Lower leg skin (tissue), 4 donors: ENCODE measurements at regions not wholly inside any gene's neighbourhood (a gene's known extent, or its start where the extent isn't known, plus 50 kb on each side); places are given as distances from the start of the nearest gene placed in this dataset.

ENCODE experiments used
- DNase-seq, 2 donors: peaks; one replicate each; pipeline ENCODE4 v3.0.0-alpha.2; 2019; ENCODE audit warnings: low spot score in 2 of 2
- H3K4me3 ChIP-seq: fragments of 200-600 bp; sonication (generic); 2 replicates; pipeline ENCODE4 v1.5.1; 2017; ENCODE audit warnings: mild to moderate bottlenecking, low read depth; ENCODE audit not compliant: poor library complexity, severe bottlenecking
- POLR2A ChIP-seq, 2 donors: fragments of 450-650 bp; IDR thresholded peaks; one replicate each; pipeline ENCODE4 v1.6.1; 2016 to 2017; ENCODE audit warnings: antibody characterized with exemption in 2 of 2, mild to moderate bottlenecking in 1 of 2, moderate library complexity in 1 of 2
- WGBS, 2 donors: methylation state at CpG; one replicate each; pipeline ENCODE4 v1.1.5; 2018; 5-methylcytosine and 5-hydroxymethylcytosine counted together
- intact Hi-C: fragments of 100-400 bp; cut with DNase I; formaldehyde crosslinking; loops from one replicate; pipeline ENCODE4 v1.15.0; 2023; ENCODE audit warnings: low total_unique reads
- TF ChIP-seq, protein P1 (sequence below), 3 donors: fragments of 450-650 bp; IDR thresholded peaks; one replicate each; pipeline ENCODE4 v1.5.1; 2016; ENCODE audit warnings: antibody characterized with exemption in 3 of 3, mild to moderate bottlenecking in 3 of 3, moderate library complexity in 2 of 3

DNA sequence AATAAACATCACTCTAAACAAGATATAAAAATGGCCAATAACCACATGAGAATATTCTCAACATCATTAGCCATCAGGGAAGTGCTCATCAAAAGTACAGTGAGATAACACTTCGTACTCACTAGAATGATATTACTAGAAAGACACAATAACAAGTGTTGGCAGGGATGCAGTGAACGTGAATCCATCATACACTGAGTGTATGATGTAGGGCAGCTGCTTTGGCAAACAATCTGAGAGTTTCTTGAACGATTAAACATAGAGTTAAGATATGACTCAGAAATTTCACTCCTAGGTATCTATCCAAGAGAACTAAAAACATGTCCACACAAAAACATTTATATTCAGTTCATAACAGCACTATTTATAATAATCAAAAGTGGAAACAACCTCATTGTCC, 368.9 kb downstream of the PID1 start:
- DNase-seq, result no peak
- WGBS, 2 donors, result 54 to 65% methylated on average over 3 of the region's 3 CpGs
- intact Hi-C loops, result no loop called here
- no peak overlapping the region for H3K4me3 ChIP-seq
- TF ChIP-seq, protein P1, sequence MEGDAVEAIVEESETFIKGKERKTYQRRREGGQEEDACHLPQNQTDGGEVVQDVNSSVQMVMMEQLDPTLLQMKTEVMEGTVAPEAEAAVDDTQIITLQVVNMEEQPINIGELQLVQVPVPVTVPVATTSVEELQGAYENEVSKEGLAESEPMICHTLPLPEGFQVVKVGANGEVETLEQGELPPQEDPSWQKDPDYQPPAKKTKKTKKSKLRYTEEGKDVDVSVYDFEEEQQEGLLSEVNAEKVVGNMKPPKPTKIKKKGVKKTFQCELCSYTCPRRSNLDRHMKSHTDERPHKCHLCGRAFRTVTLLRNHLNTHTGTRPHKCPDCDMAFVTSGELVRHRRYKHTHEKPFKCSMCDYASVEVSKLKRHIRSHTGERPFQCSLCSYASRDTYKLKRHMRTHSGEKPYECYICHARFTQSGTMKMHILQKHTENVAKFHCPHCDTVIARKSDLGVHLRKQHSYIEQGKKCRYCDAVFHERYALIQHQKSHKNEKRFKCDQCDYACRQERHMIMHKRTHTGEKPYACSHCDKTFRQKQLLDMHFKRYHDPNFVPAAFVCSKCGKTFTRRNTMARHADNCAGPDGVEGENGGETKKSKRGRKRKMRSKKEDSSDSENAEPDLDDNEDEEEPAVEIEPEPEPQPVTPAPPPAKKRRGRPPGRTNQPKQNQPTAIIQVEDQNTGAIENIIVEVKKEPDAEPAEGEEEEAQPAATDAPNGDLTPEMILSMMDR (IDR thresholded peaks at IDR 0.05), result no peak
- no peak for TF ChIP-seq POLR2A (IDR thresholded peaks at IDR 0.05)

DNA sequence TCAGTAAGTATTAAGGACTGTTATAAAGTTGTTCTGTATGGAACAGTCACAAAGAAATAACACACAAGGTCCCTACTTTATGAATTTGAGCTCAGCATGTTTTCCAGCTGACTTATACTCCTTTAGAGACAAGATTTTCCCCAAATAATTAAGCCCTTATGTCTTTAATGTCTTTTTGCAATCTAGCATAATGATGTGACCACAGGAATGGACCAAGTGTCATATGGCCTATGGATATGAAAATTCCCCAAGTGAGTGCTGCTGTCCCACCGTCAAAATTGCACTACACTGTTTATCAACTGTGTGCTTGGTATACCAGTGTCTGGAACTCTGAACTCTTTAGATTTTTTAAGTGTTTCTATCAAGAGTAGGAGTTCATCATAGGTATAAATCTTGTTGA, 369.6 kb downstream of the PID1 start:
- intact Hi-C loops, result no loop called here
- no peak overlapping the region for H3K4me3 ChIP-seq
- TF ChIP-seq POLR2A (IDR thresholded peaks at IDR 0.05), result no peak
- TF ChIP-seq, protein P1 (IDR thresholded peaks at IDR 0.05), result no peak
- no peak for DNase-seq
- 74 to 83% methylated on average over 1 of the region's 1 CpG for WGBS, 2 donors

DNA sequence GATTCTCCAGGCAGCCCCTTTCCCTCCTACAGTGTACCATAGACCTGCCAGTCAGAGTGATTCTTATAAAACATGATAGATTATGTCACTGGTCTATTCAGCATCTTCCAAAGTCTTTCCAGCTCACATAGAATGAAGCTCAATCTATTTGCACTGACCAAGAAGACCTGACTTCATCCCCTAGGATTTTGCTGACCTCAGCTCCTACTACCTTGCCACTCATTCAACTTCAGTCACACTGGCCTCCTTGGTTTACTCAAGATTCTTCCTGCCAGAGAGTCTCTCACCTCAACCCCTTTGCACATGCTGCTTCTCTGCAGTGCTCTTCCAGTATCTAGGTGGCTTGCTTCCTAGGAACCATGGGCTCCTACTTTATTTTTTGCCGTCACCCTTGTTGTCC, 392.9 kb downstream of the PID1 start:
- DNase-seq, result no peak
- intact Hi-C loops, result no loop called here
- H3K4me3 ChIP-seq, result no peak overlapping the region
- WGBS, 2 donors, result 64 to 68% methylated on average over 1 of the region's 1 CpG
- TF ChIP-seq, protein P1 (IDR thresholded peaks at IDR 0.05), result no peak
- no peak for TF ChIP-seq POLR2A (IDR thresholded peaks at IDR 0.05)

DNA sequence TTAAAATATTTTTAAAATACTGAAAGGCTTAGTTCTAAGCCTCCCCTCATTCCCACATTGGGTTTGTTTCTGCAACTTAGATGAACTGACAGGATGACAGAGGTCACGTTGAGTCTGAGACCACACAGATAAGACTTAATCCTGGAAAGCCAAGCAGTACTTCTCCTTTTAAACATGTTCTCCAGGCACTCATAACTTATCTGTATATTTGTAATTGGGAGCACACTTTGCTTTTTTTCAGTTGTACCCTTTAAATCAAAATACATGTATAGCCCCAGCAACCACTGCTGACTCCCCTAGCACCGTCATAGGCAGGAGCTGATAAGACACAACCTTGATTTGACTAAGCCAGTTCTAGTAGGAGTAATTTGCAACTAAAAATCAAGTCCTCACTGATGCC, 394.8 kb downstream of the PID1 start:
- WGBS, 2 donors, result 76 to 83% methylated on average over 2 of the region's 2 CpGs
- TF ChIP-seq, protein P1 (IDR thresholded peaks at IDR 0.05), result no peak
- no peak for TF ChIP-seq POLR2A (IDR thresholded peaks at IDR 0.05)
- intact Hi-C loops, result no loop called here
- no peak for DNase-seq
- no peak overlapping the region for H3K4me3 ChIP-seq

DNA sequence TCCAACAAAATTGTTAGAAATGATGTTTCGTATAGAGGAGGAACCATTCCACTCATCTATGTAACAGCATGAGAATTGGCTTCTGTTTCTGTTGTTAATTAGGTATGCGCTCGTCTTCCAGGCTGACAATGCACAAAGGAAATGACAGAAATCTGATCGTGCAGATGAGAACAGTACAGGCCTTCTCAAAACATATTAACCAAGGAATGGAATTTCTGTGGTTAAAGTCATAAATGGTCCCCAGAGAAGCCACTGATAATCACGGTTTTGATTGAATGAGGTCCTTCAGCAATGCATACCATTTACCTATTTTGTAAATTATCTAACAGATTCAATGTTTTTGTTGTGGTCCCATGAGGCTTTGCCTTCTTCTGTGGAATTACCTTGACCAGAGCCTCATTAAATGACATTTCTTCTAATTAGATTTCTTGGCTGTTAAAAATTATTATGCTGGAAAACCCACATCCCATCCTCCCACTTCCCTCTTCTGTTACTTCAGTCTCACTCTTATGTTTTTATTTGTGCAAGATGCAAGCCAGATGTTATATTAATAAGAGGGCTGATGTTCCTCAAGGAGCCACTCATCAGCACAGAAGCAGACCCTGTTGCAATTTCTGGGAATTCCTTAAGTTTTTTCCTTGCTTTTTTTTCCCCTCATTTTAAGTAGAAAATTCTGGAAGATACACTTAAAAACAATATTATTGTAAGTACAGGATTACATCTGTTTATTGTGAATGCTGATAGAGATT, 395.8 kb downstream of the PID1 start:
- DNase-seq, result no peak
- WGBS, 2 donors, result 59 to 61% methylated on average over 5 of the region's 5 CpGs
- TF ChIP-seq, protein P1 (IDR thresholded peaks at IDR 0.05), result no peak
- TF ChIP-seq POLR2A (IDR thresholded peaks at IDR 0.05), result no peak
- no peak overlapping the region for H3K4me3 ChIP-seq
- intact Hi-C loops, result no loop called here

DNA sequence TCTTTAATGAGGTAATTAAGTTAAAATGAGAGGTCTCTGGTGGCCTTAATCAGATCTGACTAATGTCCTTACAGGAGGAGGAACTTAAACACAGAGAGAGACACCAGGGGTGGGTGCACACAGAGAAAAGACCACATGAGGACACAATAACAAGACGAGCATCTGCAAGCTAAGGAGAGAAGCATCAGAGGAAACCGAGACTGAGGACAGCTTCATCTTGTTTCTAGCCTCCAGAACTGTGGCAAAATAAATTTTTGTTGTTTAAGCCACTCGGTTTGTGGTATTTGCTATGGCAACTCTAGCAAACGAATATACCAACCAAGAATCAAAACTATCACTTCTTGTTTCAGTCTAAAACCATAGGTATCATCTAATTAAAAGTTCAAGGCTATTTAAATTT, 400.1 kb downstream of the PID1 start:
- intact Hi-C loops, result no loop called here
- TF ChIP-seq POLR2A (IDR thresholded peaks at IDR 0.05), result no peak
- TF ChIP-seq, protein P1 (IDR thresholded peaks at IDR 0.05), result no peak
- no peak overlapping the region for H3K4me3 ChIP-seq
- 75 to 79% methylated on average over 4 of the region's 4 CpGs for WGBS, 2 donors
- no peak for DNase-seq
